Activated CD8-positive, alpha-beta memory T cell treated with anti-CD3 and anti-CD28 coated beads, Interleukin-2, amount 10 ng/mL, durations not matched to agents 7 days and 5 days (primary cell): ENCODE measurements at regions not wholly inside any gene's neighbourhood (a gene's known extent, or its start where the extent isn't known, plus 50 kb on each side); places are given as distances from the start of the nearest gene placed in this dataset.
"Not testable (repeated sequence)": the region's sequence is repeated elsewhere in the genome, so short reads cannot be mapped to it uniquely, and the experiment has no call there.

Experiments used
- ATAC-seq: fragments of 150-1000 bp; cut with Tn5 transposase; one replicate; pipeline ENCODE4 v1.10.0; 2021; ENCODE audit warnings: moderate library complexity
- CTCF ChIA-PET: fragments of 350-600 bp; sonication (Branson Sonifier 250); formaldehyde crosslinking; loops from one replicate; lab custom pipeline; 2021; ENCODE audit warnings: antibody characterized with exemption; lab: Charles Lee
- DNase-seq: peaks from one replicate; pipeline ENCODE4 v3.0.0-alpha.2; 2020
- H3K27ac Mint-ChIP-seq: one replicate; pipeline ENCODE4 v1.8.0; 2021; ENCODE audit warnings: mild to moderate bottlenecking, mixed read lengths
- H3K27me3 Mint-ChIP-seq: one replicate; pipeline ENCODE4 v1.8.0; 2021; ENCODE audit warnings: mixed read lengths
- H3K36me3 Mint-ChIP-seq: one replicate; pipeline ENCODE4 v1.8.0; 2021; ENCODE audit warnings: mild to moderate bottlenecking, mixed read lengths
- H3K4me1 Mint-ChIP-seq: one replicate; pipeline ENCODE4 v1.8.0; 2021; ENCODE audit warnings: mixed read lengths
- H3K4me3 Mint-ChIP-seq: one replicate; pipeline ENCODE4 v1.8.0; 2021; ENCODE audit warnings: mild to moderate bottlenecking, moderate library complexity, mixed read lengths
- H3K9me3 Mint-ChIP-seq: one replicate; pipeline ENCODE4 v1.8.0; 2022; ENCODE audit warnings: low read depth, mixed read lengths

DNA sequence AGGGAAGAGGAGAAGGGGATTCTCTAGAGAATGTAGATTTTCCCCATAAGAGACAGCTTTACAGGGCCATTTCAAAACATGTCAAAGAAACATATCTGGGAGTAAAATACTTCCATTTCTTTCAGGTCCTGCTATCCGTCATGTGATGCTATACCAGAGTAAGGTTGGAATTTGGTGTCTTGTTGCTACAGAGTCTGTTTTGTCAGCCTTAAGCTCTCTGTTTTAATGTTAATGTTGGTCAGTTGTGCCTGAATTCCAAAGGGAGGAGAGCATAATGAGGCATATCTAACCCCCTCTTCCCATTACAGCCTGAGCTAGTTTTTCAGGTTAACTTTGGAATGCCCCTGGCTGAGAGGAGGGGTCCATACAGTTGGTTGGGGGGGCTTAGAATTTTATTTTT lies 94.7 kb upstream of the CCDC71L start:
- Mint-ChIP-seq H3K9me3 (peaks cover 6% of the 10 kb centered on the region), H3K4me3 (no peak overlapping the region), H3K36me3 (peaks cover 3% of the 10 kb centered on the region), H3K27me3 (no peaks in the 10 kb centered on the region), H3K4me1 (no peaks in the 10 kb centered on the region), H3K27ac (no peak overlapping the region)
- DNase-seq (no peak), ATAC-seq (no peak)
- CTCF ChIA-PET, result interaction anchor here (0.8 to 1.3 kb wide), 2 partner anchors 12 to 19 kb away, joined by 3 read pairs; no protein-coding TSS in a partner anchor

DNA sequence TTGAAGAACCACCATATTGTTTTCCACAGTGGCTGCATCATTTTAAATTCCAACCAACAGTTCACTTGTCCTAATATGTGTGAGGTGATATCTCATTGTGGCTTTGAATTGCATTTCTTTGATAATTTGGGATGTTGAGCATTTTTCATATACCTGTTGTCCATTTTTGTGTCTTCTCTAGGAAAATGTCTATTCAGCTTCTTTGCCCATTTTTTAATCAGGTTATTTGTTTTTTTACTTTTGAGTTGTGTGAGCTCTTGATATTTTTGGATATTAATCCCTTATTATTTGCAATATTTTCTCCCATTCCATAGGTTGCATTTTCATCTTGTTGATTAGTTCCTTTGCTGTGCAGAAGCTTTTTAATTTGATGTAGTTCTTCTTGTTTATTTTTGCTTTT lies 95.1 kb upstream of the CCDC71L start:
- H3K27ac Mint-ChIP-seq, result no peak overlapping the region
- DNase-seq, result no peak
- H3K36me3 Mint-ChIP-seq, result peaks cover 3% of the 10 kb centered on the region
- peaks cover 6% of the 10 kb centered on the region for H3K9me3 Mint-ChIP-seq
- H3K4me3 Mint-ChIP-seq, result no peak overlapping the region
- H3K4me1 Mint-ChIP-seq, result no peaks in the 10 kb centered on the region
- CTCF ChIA-PET, result interaction anchor here (0.8 kb wide), 1 partner anchor 19 kb away, joined by 3 read pairs; no protein-coding TSS in a partner anchor
- no peaks in the 10 kb centered on the region for H3K27me3 Mint-ChIP-seq
- no peak for ATAC-seq

DNA sequence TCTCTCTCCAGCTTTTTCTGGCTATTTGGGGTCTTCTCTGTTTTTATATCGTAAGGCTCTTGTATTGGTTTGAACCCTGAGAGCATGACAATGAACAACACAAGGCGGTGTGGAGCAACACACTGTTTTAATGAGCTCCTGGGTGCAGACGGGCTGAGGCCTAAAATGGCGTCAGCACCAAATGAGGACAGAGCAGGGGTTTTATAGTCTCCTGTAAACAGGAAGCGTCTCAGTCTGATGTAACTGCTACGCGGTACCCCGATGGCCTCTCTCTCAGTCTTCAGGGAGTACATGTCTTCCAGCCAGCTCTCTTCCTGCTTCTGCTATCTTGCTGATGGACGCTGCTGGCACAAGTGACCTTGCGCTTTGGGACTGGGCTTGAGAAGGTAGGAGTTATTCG lies 95.9 kb upstream of the CCDC71L start:
- no peak overlapping the region for H3K27ac Mint-ChIP-seq
- H3K9me3 Mint-ChIP-seq, result peaks cover 6% of the 10 kb centered on the region
- H3K4me3 Mint-ChIP-seq, result no peak overlapping the region
- DNase-seq, result no peak
- no peaks in the 10 kb centered on the region for H3K27me3 Mint-ChIP-seq
- H3K4me1 Mint-ChIP-seq, result no peaks in the 10 kb centered on the region
- ATAC-seq, result no peak
- peaks cover 3% of the 10 kb centered on the region for H3K36me3 Mint-ChIP-seq
- CTCF ChIA-PET, result no interaction called here

DNA sequence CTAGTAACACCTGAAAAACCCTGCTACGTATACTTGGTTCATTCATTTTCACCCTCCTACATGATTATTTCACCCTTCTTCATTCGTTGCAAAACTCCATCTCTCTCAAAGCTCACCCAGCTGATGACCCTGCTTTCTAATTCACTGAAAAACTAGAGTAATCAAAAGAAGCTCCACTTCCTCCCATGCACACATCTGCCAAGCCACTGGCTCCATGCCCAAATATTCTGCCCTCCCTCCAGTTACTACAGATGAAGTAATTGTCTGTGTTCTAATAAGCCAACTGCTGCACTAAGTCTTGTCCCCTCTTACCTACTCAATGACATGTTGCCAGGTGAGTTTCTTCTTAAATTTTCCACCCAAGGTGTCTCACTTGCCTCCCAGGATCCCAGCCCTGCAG lies 96.9 kb upstream of the CCDC71L start:
- H3K27ac Mint-ChIP-seq, result no peak overlapping the region
- ATAC-seq (no peak), DNase-seq (no peak)
- H3K9me3 Mint-ChIP-seq, result peaks cover 6% of the 10 kb centered on the region
- peaks cover 3% of the 10 kb centered on the region for H3K36me3 Mint-ChIP-seq
- H3K4me3 Mint-ChIP-seq, result no peak overlapping the region
- no peaks in the 10 kb centered on the region for H3K4me1 Mint-ChIP-seq
- CTCF ChIA-PET, result no interaction called here
- H3K27me3 Mint-ChIP-seq, result no peaks in the 10 kb centered on the region

DNA sequence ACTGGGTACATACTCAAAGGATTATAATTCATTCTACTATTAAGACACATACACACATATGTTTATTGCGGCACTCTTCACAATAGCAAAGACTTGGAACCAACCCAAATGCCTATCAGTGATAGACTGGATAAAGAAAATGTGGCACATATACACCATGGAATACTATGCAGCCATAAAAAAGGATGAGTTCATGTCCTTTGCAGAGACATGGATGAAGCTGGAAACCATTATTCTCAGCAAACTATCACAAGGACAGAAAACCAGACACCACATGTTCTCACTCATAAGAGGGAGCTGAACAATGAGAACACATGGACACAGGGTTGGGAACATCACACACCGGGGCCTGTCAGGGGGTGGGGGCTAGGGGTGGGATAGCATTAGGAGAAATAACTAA lies 101.9 kb upstream of the CCDC71L start:
- peaks cover 13% of the 10 kb centered on the region for H3K4me1 Mint-ChIP-seq
- H3K36me3 Mint-ChIP-seq, H3K27me3 Mint-ChIP-seq: not testable (repeated sequence)

DNA sequence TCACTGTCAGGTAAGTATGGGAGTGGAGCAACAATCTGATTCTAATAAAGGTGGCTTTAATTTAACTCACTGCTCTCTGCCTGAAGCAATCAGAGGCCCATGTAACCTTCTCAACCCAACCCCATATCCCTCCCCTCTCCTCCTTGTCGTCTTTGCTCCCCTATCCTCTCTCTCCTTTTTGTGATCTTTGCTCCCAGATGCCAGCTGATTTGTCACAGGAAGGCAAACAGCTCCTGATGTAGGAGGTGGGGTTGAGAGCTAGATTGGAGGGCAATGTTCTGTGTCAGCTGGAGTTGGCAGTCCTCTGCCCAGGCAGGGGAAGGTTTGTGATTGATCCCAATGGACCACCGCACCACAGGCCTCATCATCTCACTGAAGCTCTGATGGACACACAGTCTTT lies 101.4 kb upstream of the PIK3CG start:
- H3K27me3 Mint-ChIP-seq, result no peaks in the 10 kb centered on the region
- no peak for ATAC-seq

More for the DNA sequence above, 101.9 kb upstream of the CCDC71L start:
- H3K27ac Mint-ChIP-seq, DNase-seq, H3K4me3 Mint-ChIP-seq, CTCF ChIA-PET, H3K9me3 Mint-ChIP-seq, ATAC-seq: not testable (repeated sequence)

DNA sequence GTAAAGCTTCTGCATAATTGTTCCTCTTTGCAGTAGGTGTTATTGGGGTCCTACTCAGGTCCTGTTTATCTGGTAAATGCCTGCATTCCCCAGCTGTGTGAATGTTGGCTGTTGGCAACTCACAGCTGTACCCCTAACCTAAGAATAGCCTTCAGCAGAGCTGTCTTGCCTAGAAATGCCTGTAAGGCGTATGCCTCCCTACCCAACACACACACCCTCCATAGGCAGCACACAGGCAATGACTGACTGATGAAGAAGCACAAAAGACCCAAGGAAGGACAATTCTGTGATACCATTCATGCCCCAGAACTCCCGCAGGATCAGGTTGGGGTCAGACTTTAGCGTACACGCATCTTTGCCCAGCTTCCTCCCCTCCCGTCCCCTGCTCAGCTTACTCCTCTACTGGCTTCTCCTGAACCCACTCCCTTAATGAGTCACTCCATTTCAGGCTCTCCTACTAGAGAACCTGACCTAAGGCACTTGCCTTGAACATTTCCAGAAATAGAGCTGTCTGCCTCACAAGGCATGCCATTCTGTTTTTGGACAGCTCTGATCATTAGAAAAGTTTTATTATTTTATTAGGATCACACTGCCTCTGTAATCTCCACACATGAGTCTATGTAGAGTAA lies 99.2 kb upstream of the PIK3CG start:
- no peaks in the 10 kb centered on the region for H3K9me3 Mint-ChIP-seq
- DNase-seq (no peak), ATAC-seq (no peak)
- CTCF ChIA-PET, result interaction anchor here (0.7 to 1.3 kb wide), 4 partner anchors 13 to 108 kb away, joined by 3 to 4 read pairs (median 3); no protein-coding TSS in a partner anchor
- H3K27ac Mint-ChIP-seq, result no peak overlapping the region
- peaks cover 6% of the 10 kb centered on the region for H3K36me3 Mint-ChIP-seq
- no peaks in the 10 kb centered on the region for H3K27me3 Mint-ChIP-seq
- peaks cover 21% of the 10 kb centered on the region for H3K4me1 Mint-ChIP-seq
- H3K4me3 Mint-ChIP-seq, result no peak overlapping the region

More for the DNA sequence above, 101.4 kb upstream of the PIK3CG start:
- H3K4me3 Mint-ChIP-seq, result no peak overlapping the region
- H3K4me1 Mint-ChIP-seq, result peaks cover 21% of the 10 kb centered on the region
- no peaks in the 10 kb centered on the region for H3K9me3 Mint-ChIP-seq
- H3K36me3 Mint-ChIP-seq, result peaks cover 6% of the 10 kb centered on the region
- no peak for DNase-seq
- CTCF ChIA-PET, result no interaction called here
- H3K27ac Mint-ChIP-seq, result no peak overlapping the region

DNA sequence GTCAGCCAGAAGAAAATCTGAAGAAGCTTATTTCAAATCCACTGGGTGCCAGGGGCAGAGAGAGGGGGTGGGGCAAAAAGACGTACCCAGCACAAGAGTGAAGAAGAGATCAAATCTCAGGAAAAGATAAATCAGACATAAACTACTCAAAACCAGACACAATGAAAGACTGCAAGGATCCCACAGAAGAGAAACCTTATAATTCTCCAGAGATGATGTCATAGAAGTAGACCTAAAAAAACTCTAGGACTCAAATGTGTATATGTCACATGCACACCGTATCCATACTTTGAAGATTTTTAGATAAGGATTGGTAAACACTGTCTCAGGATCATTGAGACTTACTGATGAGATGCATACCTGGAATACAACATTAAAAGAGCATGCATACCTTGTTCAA lies 98.5 kb upstream of the PIK3CG start:
- DNase-seq, result no peak
- Mint-ChIP-seq H3K27ac (no peak overlapping the region), H3K9me3 (no peaks in the 10 kb centered on the region), H3K36me3 (peaks cover 6% of the 10 kb centered on the region), H3K4me1 (peaks cover 21% of the 10 kb centered on the region), H3K27me3 (no peaks in the 10 kb centered on the region), H3K4me3 (no peak overlapping the region)
- CTCF ChIA-PET, result interaction anchor here (1.0 kb wide), 1 partner anchor 109 kb away, joined by 3 read pairs; no protein-coding TSS in a partner anchor
- ATAC-seq, result no peak

DNA sequence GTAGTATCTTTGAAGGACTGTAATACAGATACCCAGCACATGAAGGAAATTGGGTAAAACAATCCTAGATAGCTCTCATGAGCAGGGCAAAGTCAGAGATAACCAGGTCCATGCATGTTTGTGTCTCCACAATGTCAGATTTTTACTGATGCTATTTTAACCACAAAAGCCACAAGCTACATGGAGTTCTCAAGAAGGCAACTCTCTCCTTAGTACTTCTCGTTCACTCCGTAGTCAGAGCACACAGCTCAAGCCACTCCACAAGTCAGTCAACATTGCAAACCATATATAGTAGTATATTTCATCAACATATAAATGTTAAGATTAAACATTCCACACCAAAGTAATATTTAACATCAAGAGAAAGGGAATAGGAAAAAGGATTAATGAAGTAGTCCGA lies 98.0 kb upstream of the PIK3CG start:
- H3K4me1 Mint-ChIP-seq, result peaks cover 22% of the 10 kb centered on the region
- ATAC-seq, result no peak
- H3K36me3 Mint-ChIP-seq, result peaks cover 6% of the 10 kb centered on the region
- H3K4me3 Mint-ChIP-seq, result no peak overlapping the region
- H3K27ac Mint-ChIP-seq, result no peak overlapping the region
- DNase-seq, result no peak
- CTCF ChIA-PET, result no interaction called here
- no peaks in the 10 kb centered on the region for H3K27me3 Mint-ChIP-seq
- H3K9me3 Mint-ChIP-seq, result no peaks in the 10 kb centered on the region

DNA sequence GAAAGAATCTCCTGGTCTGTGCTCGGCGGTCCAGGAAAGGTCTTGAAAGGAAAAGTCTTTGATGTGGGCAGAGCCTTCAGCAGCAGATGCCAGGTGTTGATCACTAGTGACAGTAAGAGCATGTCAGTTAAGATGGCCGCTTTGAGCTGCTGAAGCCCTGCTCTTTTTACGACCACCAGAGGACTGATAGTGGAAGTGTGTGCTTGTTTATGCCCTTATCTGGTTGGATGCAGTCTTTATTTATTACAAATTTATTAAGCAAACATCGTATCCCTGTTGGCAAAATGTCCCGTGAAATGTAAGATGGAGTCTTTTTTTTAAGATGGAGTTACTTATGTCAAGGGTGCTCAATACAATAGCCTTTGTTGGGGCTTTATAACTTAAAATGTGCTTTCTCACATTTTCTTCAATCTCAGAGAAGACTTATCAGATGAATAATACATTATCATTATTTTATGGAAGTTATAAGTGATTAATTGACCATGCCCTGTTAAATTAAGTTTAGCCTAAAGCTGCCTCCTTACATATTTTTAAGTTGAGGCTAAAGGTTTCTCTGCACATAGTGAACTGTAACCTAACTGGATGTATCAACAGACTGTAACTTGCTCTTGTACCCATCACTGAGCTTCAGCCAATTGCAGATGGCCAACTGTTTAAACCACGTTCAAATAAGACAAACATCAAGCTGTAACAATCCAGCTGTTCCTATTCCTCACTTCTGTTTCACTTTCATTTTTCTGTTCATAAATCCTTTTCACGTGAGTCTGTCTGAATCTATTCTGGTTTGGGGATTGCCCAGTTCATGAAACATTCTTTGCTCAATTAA lies 97.4 kb upstream of the PIK3CG start:
- CTCF ChIA-PET, result interaction anchor here (1.0 to 1.4 kb wide), 3 partner anchors 13 to 107 kb away, joined by 3 read pairs; partner anchors contain the start of gene CCDC71L
- H3K9me3 Mint-ChIP-seq, result no peaks in the 10 kb centered on the region
- peaks cover 26% of the 10 kb centered on the region for H3K4me1 Mint-ChIP-seq
- peaks cover 6% of the 10 kb centered on the region for H3K36me3 Mint-ChIP-seq
- DNase-seq, result no peak
- ATAC-seq, result peak; percentile 67
- no peaks in the 10 kb centered on the region for H3K27me3 Mint-ChIP-seq
- peak overlapping the region; percentile 74 for H3K27ac Mint-ChIP-seq
- H3K4me3 Mint-ChIP-seq, result peak overlapping the region; percentile 64

DNA sequence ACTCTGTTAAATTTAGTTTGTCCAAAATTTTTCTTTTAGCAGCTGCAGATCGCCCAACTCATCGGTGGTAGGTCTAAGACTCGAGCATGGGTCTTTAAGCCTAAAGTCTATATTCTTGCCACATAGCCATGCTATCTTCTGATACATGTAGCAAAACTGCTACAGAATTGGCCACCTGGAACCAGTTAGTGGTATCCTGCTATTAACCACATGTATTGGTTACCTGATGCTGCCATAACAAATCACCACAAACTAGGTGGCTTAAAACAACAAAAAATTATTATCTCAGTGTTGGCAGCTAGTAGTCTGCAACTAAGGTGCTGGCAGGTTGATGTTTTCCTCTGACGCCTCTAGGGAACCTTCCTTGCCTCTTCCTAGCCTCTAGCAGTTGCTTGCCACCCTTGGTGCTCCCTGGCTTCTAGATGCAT lies 96.7 kb upstream of the PIK3CG start:
- Mint-ChIP-seq H3K4me1 (peaks cover 31% of the 10 kb centered on the region), H3K4me3 (peak overlapping the region; percentile 64), H3K27me3 (no peaks in the 10 kb centered on the region), H3K27ac (peak overlapping the region; percentile 74), H3K9me3 (no peaks in the 10 kb centered on the region), H3K36me3 (peaks cover 6% of the 10 kb centered on the region)
- CTCF ChIA-PET, result interaction anchor here (1.0 to 1.4 kb wide), 3 partner anchors 13 to 108 kb away, joined by 3 read pairs; partner anchors contain the start of gene CCDC71L
- no peak for DNase-seq
- peak; percentile 42 for ATAC-seq

DNA sequence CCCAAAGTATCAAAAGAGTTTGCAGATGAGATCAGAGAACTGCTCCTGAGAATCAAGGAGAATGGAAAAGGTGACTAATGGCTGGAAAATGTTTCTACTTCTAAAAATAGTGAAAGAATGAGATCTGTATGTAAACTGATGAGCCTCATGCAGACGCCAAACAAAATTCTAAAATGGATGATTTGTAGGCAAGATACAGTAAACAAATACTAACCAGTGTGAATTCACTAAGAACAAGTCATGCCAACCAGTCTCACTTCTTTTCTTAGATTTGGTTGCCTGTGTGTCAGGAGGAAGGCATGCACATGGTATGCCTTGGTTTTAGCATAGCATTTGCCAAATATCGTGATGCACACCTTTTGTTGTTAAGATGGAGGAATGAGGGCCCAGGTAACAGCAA lies 94.9 kb upstream of the PIK3CG start:
- Mint-ChIP-seq H3K27ac (no peak overlapping the region), H3K27me3 (no peaks in the 10 kb centered on the region), H3K4me3 (no peak overlapping the region), H3K4me1 (peaks cover 34% of the 10 kb centered on the region), H3K9me3 (peaks cover 2% of the 10 kb centered on the region), H3K36me3 (peaks cover 11% of the 10 kb centered on the region)
- DNase-seq (no peak), ATAC-seq (no peak)
- CTCF ChIA-PET, result no interaction called here

DNA sequence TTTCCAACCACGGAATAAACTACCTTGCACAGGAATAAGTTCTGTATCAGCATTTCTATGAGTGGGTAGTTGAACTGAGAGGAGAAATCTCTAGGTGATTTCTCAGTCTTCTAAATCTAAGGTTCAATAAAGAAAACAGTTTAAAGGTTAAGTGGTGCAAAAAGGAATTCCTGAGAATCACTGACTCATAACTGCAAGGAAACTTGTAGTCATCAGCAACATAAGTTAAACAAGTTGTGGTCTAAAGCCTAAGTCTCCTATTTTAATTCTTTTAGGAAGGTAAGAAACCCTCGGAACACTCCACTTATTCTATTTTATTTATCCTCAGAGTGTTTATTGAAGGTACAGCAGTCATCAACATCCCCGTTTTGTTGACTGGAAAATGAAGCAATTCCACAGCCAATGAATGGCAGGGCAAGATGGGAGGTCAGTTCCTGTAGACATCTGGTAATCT lies 92.4 kb upstream of the PIK3CG start:
- H3K4me3 Mint-ChIP-seq, result no peak overlapping the region
- DNase-seq, result no peak
- H3K36me3 Mint-ChIP-seq, result peaks cover 14% of the 10 kb centered on the region
- peaks cover 25% of the 10 kb centered on the region for H3K4me1 Mint-ChIP-seq
- ATAC-seq, result no peak
- CTCF ChIA-PET, result no interaction called here
- H3K27me3 Mint-ChIP-seq, result no peaks in the 10 kb centered on the region
- no peak overlapping the region for H3K27ac Mint-ChIP-seq
- H3K9me3 Mint-ChIP-seq, result peaks cover 10% of the 10 kb centered on the region
